ENCODE measurements at regions not wholly inside any gene's neighbourhood (a gene's known extent, or its start where the extent isn't known, plus 50 kb on each side); places are given as distances from the start of the nearest gene placed in this dataset.
"Not testable (repeated sequence)": the region's sequence is repeated elsewhere in the genome, so short reads cannot be mapped to it uniquely, and the experiment has no call there.

- TF ChIP-seq EZH2 (IDR thresholded peaks at IDR 0.05; ENCODE audit: borderline replicate concordance, low read length); CTCF (IDR thresholded peaks at IDR 0.05; ENCODE audit: low read length): not testable (repeated sequence)
These were observed 66.8 kb upstream of the VAMP7 start for GRCh38 chrX:155814391-155814790.
